Vagina (tissue), 2 donors: ENCODE measurements at regions not wholly inside any gene's neighbourhood (a gene's known extent, or its start where the extent isn't known, plus 50 kb on each side); places are given as distances from the start of the nearest gene placed in this dataset.

Source experiments
- POLR2A ChIP-seq, 2 donors: fragments of 450-650 bp; IDR thresholded peaks; one replicate each; pipeline ENCODE4 v1.6.1; 2017; ENCODE audit warnings: antibody characterized with exemption in 2 of 2, mild to moderate bottlenecking in 2 of 2, moderate library complexity in 2 of 2
- POLR2AphosphoS5 ChIP-seq, 2 donors: sonication (generic); formaldehyde crosslinking; IDR thresholded peaks; one replicate each; pipeline ENCODE4 v1.9.0; 2017; ENCODE audit warnings: antibody characterized with exemption in 2 of 2, mild to moderate bottlenecking in 2 of 2, low read depth in 1 of 2; ENCODE audit not compliant: insufficient read depth in 1 of 2
- TF ChIP-seq, protein P1 (sequence below), 3 experiments: fragments of 450-650 bp in 2 of 3; fragments of 200-600 bp in 1 of 3; sonication (generic) in 1 of 3; IDR thresholded peaks; one replicate each; pipeline ENCODE4 v1.5.1; 2017 to 2019; ENCODE audit warnings: antibody characterized with exemption in 3 of 3, mild to moderate bottlenecking in 2 of 3, moderate library complexity in 2 of 3

DNA sequence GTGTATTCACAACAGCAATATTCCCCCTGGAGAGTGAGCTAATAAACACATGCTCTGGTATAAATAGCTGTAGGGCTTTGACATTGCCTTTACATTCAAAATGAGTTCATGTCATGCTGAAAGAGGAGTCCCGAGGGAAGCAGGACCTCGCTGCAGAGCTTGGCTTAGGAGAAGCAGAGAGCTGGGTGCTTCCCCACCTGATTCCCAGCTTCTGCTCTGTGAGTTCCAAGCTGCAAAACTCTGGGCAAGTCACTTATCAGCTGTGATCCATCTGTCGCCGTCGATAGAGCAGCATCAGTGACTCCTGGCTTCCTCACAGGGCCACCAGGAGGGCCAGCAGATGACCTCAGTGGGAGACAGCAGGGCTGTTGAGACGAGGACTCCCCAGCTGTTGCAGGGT, 241.8 kb downstream of the ANKRD60 start:
- TF ChIP-seq, protein P1, sequence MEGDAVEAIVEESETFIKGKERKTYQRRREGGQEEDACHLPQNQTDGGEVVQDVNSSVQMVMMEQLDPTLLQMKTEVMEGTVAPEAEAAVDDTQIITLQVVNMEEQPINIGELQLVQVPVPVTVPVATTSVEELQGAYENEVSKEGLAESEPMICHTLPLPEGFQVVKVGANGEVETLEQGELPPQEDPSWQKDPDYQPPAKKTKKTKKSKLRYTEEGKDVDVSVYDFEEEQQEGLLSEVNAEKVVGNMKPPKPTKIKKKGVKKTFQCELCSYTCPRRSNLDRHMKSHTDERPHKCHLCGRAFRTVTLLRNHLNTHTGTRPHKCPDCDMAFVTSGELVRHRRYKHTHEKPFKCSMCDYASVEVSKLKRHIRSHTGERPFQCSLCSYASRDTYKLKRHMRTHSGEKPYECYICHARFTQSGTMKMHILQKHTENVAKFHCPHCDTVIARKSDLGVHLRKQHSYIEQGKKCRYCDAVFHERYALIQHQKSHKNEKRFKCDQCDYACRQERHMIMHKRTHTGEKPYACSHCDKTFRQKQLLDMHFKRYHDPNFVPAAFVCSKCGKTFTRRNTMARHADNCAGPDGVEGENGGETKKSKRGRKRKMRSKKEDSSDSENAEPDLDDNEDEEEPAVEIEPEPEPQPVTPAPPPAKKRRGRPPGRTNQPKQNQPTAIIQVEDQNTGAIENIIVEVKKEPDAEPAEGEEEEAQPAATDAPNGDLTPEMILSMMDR (IDR thresholded peaks at IDR 0.05), result no peak
- no peak for TF ChIP-seq POLR2AphosphoS5 (IDR thresholded peaks at IDR 0.05; ENCODE audit: insufficient read depth in 1 of 2, low read depth in 1 of 2)
- no peak for TF ChIP-seq POLR2A (IDR thresholded peaks at IDR 0.05)
